Fibroblast of lung (primary cell): ENCODE measurements at regions not wholly inside any gene's neighbourhood (a gene's known extent, or its start where the extent isn't known, plus 50 kb on each side); places are given as distances from the start of the nearest gene placed in this dataset.

Experiments
- EZH2 ChIP-seq: IDR thresholded peaks from 2 replicates; pipeline ENCODE4 v1.5.1; 2012; ENCODE audit warnings: low read length, control low read depth, mild to moderate bottlenecking; ENCODE audit errors: missing control alignments
- TF ChIP-seq, protein P1 (sequence below), 2 donors: IDR thresholded peaks in 1 of 2; conservative IDR thresholded peaks in 1 of 2; 1 replicate in 1 of 2; 2 replicates in 1 of 2; pipeline ENCODE4 v1.5.1; 2011 to 2012; ENCODE audit warnings: low read length in 2 of 2, control low read depth in 1 of 2, inconsistent platforms in 1 of 2, low read depth in 1 of 2, mild to moderate bottlenecking in 1 of 2

DNA sequence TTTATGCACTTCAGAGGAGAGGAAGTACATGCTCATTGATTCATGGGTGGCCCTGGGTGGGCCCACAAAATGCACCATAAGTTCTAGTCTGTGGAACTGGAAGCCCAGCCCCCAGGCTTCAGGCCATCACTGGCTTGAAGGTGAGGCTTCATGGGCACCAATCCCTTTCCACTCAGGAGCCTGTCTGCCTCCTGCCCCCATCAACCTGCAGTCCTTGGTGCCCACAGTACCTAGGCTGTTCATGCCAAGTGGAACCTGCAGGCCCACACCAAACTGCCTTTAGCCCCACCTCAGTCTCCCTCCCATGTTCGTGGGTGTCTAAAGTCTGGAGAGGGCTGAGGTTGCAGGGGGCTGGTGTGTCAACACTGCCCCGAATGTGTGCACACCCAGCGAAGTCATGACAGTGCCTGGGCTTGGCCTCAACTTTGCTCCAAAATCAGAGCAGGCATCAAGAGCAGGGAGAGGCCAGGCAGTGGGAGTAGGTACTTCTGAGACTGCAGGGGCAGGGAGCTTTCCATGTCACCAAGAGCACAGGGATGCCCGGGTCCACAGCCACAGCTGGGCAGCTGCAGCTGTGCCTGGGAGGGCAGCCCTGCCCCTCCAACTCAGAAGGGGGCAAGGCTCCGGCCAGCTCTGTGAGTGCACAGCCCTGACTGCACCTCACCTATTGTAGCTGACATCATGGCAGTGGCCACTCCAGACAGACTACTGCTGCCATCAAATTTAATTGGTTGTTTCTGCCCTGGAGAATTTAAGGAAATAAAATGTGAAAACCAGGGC is 1250.4 kb upstream of the IGFBP7 start:
- TF ChIP-seq, protein P1, sequence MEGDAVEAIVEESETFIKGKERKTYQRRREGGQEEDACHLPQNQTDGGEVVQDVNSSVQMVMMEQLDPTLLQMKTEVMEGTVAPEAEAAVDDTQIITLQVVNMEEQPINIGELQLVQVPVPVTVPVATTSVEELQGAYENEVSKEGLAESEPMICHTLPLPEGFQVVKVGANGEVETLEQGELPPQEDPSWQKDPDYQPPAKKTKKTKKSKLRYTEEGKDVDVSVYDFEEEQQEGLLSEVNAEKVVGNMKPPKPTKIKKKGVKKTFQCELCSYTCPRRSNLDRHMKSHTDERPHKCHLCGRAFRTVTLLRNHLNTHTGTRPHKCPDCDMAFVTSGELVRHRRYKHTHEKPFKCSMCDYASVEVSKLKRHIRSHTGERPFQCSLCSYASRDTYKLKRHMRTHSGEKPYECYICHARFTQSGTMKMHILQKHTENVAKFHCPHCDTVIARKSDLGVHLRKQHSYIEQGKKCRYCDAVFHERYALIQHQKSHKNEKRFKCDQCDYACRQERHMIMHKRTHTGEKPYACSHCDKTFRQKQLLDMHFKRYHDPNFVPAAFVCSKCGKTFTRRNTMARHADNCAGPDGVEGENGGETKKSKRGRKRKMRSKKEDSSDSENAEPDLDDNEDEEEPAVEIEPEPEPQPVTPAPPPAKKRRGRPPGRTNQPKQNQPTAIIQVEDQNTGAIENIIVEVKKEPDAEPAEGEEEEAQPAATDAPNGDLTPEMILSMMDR (conservative IDR thresholded peaks at IDR 0.05 in 1 of 2, IDR thresholded peaks at IDR 0.05 in 1 of 2; ENCODE audit: low read depth in 1 of 2, low read length in 2 of 2): no peak
- no peak for TF ChIP-seq EZH2
